Colon (tissue), 2 donors: ENCODE measurements at regions not wholly inside any gene's neighbourhood (a gene's known extent, or its start where the extent isn't known, plus 50 kb on each side); places are given as distances from the start of the nearest gene placed in this dataset.

ENCODE experiments used
- FAIRE-seq: peaks from 2 replicates; lab custom pipeline; 2012; peaks lifted over from hg19 to GRCh38; lab: Jason Lieb, UNC
- donor health status: control.
- donor health status: control.

GRCh38 chr11:135075740-135076139 is 663.7 kb upstream of the B3GAT1 start:
- no peak for FAIRE-seq

GRCh38 chr11:135074397-135074998 is 662.5 kb upstream of the B3GAT1 start:
- FAIRE-seq = no peak

- no peak for FAIRE-seq
Measured at GRCh38 chr11:135073870-135074269, 661.8 kb upstream of the B3GAT1 start.

- no peak for FAIRE-seq
Measured at GRCh38 chr11:135073381-135073780, 661.3 kb upstream of the B3GAT1 start.

GRCh38 chr11:135069890-135070289 is 657.8 kb upstream of the B3GAT1 start:
- FAIRE-seq = no peak

GRCh38 chr11:135069063-135069462 is 657.0 kb upstream of the B3GAT1 start:
- no peak for FAIRE-seq

GRCh38 chr11:135062994-135063393 is 651.0 kb upstream of the B3GAT1 start:
- no peak for FAIRE-seq

- no peak for FAIRE-seq
Measured at GRCh38 chr11:135061166-135061565, 649.1 kb upstream of the B3GAT1 start.

GRCh38 chr11:135046986-135047385 is 634.9 kb upstream of the B3GAT1 start:
- no peak for FAIRE-seq

GRCh38 chr11:135046556-135046955 is 634.5 kb upstream of the B3GAT1 start:
- no peak for FAIRE-seq

GRCh38 chr11:135043434-135043833 is 631.4 kb upstream of the B3GAT1 start:
- FAIRE-seq = no peak

GRCh38 chr11:135037828-135038227 is 625.8 kb upstream of the B3GAT1 start:
- no peak for FAIRE-seq

- no peak for FAIRE-seq
Measured at GRCh38 chr11:135036488-135037297, 624.7 kb upstream of the B3GAT1 start.

GRCh38 chr11:135035282-135035681 is 623.2 kb upstream of the B3GAT1 start:
- FAIRE-seq = no peak

GRCh38 chr11:135033540-135033939 is 621.5 kb upstream of the B3GAT1 start:
- FAIRE-seq = no peak

GRCh38 chr11:135031205-135031989 is 619.4 kb upstream of the B3GAT1 start:
- FAIRE-seq = no peak

- FAIRE-seq = no peak
Measured at GRCh38 chr11:135027461-135027860, 615.4 kb upstream of the B3GAT1 start.

GRCh38 chr11:135023499-135023898 is 611.5 kb upstream of the B3GAT1 start:
- FAIRE-seq = no peak

- no peak for FAIRE-seq
Measured at GRCh38 chr11:135022454-135022853, 610.4 kb upstream of the B3GAT1 start.

GRCh38 chr11:135019899-135020298 is 607.9 kb upstream of the B3GAT1 start:
- FAIRE-seq = no peak

- FAIRE-seq = no peak
Measured at GRCh38 chr11:135019343-135019871, 607.4 kb upstream of the B3GAT1 start.

GRCh38 chr11:135017296-135017695 is 605.3 kb upstream of the B3GAT1 start:
- no peak for FAIRE-seq

- FAIRE-seq = no peak
Measured at GRCh38 chr11:135015966-135016365, 603.9 kb upstream of the B3GAT1 start.
